PC-9 (cell line): ENCODE measurements at regions not wholly inside any gene's neighbourhood (a gene's known extent, or its start where the extent isn't known, plus 50 kb on each side); places are given as distances from the start of the nearest gene placed in this dataset.

Experiments used
- BruUV-seq: library from RNA; stranded (reverse); fragments of 400-500 nt; replicated peaks from 2 replicates; lab custom pipeline; 2021; lab: Mats Ljungman, UMichigan
- CTCF ChIA-PET: fragments of 300-600 bp; sonication (Branson Sonifier 250); formaldehyde crosslinking; loops from one replicate; lab custom pipeline; 2022; ENCODE audit warnings: antibody characterized with exemption; lab: Charles Lee
- POLR2A ChIA-PET: fragments of 300-600 bp; sonication (Branson Sonifier 250); formaldehyde crosslinking; loops from one replicate; lab custom pipeline; 2022; ENCODE audit warnings: antibody characterized with exemption; ENCODE audit not compliant: unreplicated experiment; lab: Charles Lee
- DNase-seq, 2 experiments: peaks; one replicate each; pipeline versions ENCODE4 v3.0.0 to v3.0.0-alpha.2; 2015 to 2022; ENCODE audit warnings: mixed read lengths in 1 of 2
- H2AFZ ChIP-seq: fragments of 200-600 bp; sonication (generic); 2 replicates; pipeline ENCODE4 v1.8.1; 2017; ENCODE audit warnings: antibody characterized with exemption
- H3F3A ChIP-seq: fragments of 200-600 bp; sonication (generic); 2 replicates; pipeline ENCODE4 v1.8.1; 2017; ENCODE audit warnings: antibody characterized with exemption, mild to moderate bottlenecking, low read depth; ENCODE audit not compliant: insufficient read depth
- H3K27ac ChIP-seq: fragments of 200-600 bp; sonication (generic); 2 replicates; pipeline ENCODE4 v1.6.1; 2016; ENCODE audit warnings: mixed run types
- H3K27me3 ChIP-seq: fragments of 200-600 bp; sonication (generic); 2 replicates; pipeline ENCODE4 v1.6.1; 2016; ENCODE audit warnings: low read depth, mixed run types; ENCODE audit not compliant: insufficient read depth
- H3K36me3 ChIP-seq: fragments of 200-600 bp; sonication (generic); 2 replicates; pipeline ENCODE4 v1.6.1; 2016; ENCODE audit warnings: low read depth, mixed run types
- H3K4me1 ChIP-seq: fragments of 200-600 bp; sonication (generic); replicated peaks from 2 replicates; pipeline ENCODE4 v1.6.1; 2016; ENCODE audit warnings: mixed run types; ENCODE audit not compliant: insufficient read depth
- H3K4me2 ChIP-seq: fragments of 200-600 bp; sonication (generic); 2 replicates; pipeline ENCODE4 v1.6.1; 2017; ENCODE audit warnings: mixed run types
- H3K4me3 ChIP-seq: fragments of 200-600 bp; sonication (generic); 2 replicates; pipeline ENCODE4 v1.6.1; 2016; ENCODE audit warnings: mixed run types
- H3K79me2 ChIP-seq: fragments of 200-600 bp; sonication (generic); 2 replicates; pipeline ENCODE4 v1.6.1; 2017; ENCODE audit warnings: low read depth, mixed run types
- H3K9me2 ChIP-seq: fragments of 200-600 bp; sonication (generic); 2 replicates; pipeline ENCODE4 v1.8.1; 2017; ENCODE audit warnings: mild to moderate bottlenecking; ENCODE audit not compliant: insufficient read depth
- H3K9me3 ChIP-seq: fragments of 200-600 bp; sonication (generic); 2 replicates; pipeline ENCODE4 v1.8.1; 2016; ENCODE audit warnings: low read depth; ENCODE audit not compliant: insufficient read depth
- H4K20me1 ChIP-seq: fragments of 200-600 bp; sonication (generic); 2 replicates; pipeline ENCODE4 v1.8.1; 2017; ENCODE audit not compliant: insufficient read depth
- EZH2 ChIP-seq: fragments of 200-600 bp; sonication (generic); IDR thresholded peaks from 2 replicates; pipeline ENCODE4 v1.8.0; 2017; ENCODE audit warnings: antibody characterized with exemption, low read depth
- intact Hi-C: fragments of 100-400 bp; cut with micrococcal nuclease; formaldehyde crosslinking; loops from one replicate; pipeline ENCODE4 v1.10.0; 2022; ENCODE audit not compliant: unreplicated experiment
- TF ChIP-seq, protein P1 (sequence below): fragments of 200-600 bp; sonication (generic); conservative IDR thresholded peaks from 2 replicates; pipeline ENCODE4 v1.6.1; 2017; ENCODE audit warnings: mixed run types, antibody characterized with exemption, mild to moderate bottlenecking, moderate library complexity

DNA sequence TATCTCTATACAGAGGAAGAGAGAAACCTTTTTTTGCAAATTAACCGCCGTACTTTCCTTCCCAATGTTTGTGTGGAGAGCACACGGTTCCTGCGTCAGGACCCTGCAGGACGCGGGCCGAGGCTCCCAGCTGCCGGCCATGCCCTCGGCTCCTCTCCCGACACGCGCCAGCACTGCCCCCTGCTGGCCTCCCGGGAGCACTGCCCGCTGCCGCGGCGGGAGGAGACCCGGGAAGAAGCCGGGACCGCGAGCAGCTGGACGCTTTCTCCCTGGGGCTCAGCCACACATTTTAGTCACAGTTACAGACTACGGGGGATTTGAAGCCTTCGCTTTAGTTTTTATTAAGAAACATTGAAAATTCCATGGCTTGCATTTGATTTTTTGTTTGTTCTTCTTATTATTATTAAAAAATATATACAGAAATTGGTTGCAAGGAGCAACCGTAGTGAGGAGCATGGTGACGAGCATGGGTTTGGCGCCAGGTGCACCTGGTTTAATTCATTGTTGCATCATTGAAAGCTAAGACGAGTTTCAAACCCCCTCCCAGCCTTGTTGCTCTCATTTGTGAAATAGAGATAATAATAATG lies 401.2 kb downstream of the GALR1 start:
- Histone ChIP-seq H3K27ac (no peak overlapping the region), H2AFZ (no peak overlapping the region), H3K79me2 (no peaks in the 10 kb centered on the region), H3K4me1 (no peaks in the 10 kb centered on the region), H3K9me3 (no peaks in the 10 kb centered on the region), H4K20me1 (no peaks in the 10 kb centered on the region), H3K4me2 (no peak overlapping the region), H3K36me3 (no peaks in the 10 kb centered on the region), H3K4me3 (no peak overlapping the region), H3F3A (no peaks in the 10 kb centered on the region), H3K9me2 (no peaks in the 10 kb centered on the region), H3K27me3 (peaks cover 49% of the 10 kb centered on the region)
- ChIA-PET POLR2A (no interaction called here), CTCF (interaction anchor here (0.6 kb wide), 1 partner anchor 833 kb away, joined by 7 read pairs; no protein-coding TSS in a partner anchor)
- TF ChIP-seq EZH2 = no peak
- TF ChIP-seq, protein P1, sequence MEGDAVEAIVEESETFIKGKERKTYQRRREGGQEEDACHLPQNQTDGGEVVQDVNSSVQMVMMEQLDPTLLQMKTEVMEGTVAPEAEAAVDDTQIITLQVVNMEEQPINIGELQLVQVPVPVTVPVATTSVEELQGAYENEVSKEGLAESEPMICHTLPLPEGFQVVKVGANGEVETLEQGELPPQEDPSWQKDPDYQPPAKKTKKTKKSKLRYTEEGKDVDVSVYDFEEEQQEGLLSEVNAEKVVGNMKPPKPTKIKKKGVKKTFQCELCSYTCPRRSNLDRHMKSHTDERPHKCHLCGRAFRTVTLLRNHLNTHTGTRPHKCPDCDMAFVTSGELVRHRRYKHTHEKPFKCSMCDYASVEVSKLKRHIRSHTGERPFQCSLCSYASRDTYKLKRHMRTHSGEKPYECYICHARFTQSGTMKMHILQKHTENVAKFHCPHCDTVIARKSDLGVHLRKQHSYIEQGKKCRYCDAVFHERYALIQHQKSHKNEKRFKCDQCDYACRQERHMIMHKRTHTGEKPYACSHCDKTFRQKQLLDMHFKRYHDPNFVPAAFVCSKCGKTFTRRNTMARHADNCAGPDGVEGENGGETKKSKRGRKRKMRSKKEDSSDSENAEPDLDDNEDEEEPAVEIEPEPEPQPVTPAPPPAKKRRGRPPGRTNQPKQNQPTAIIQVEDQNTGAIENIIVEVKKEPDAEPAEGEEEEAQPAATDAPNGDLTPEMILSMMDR = peak; percentile 76
- DNase-seq = peak in 1 of 2 experiments; percentile 20
- intact Hi-C loops = no loop called here
- BruUV-seq = no TSS peak

- no peak for DNase-seq
- intact Hi-C loops = no loop called here
- Histone ChIP-seq H3K4me3 (no peak overlapping the region), H3K4me2 (no peak overlapping the region), H2AFZ (no peak overlapping the region), H3K9me2 (no peaks in the 10 kb centered on the region), H3K36me3 (no peaks in the 10 kb centered on the region), H3K4me1 (no peaks in the 10 kb centered on the region), H3F3A (no peaks in the 10 kb centered on the region), H4K20me1 (no peaks in the 10 kb centered on the region), H3K27ac (no peak overlapping the region), H3K27me3 (peaks cover 47% of the 10 kb centered on the region), H3K79me2 (no peaks in the 10 kb centered on the region), H3K9me3 (no peaks in the 10 kb centered on the region)
- POLR2A ChIA-PET = no interaction called here
- TF ChIP-seq EZH2 = no peak
- no TSS peak for BruUV-seq
- CTCF ChIA-PET = no interaction called here
Measured at GRCh38 chr18:77651441-77651840, 401.8 kb downstream of the GALR1 start.

- no peaks in the 10 kb centered on the region for H3F3A ChIP-seq
- TF ChIP-seq EZH2 = no peak
- TF ChIP-seq, protein P1 = no peak
- H3K9me3 ChIP-seq = no peaks in the 10 kb centered on the region
- H3K4me2 ChIP-seq = no peak overlapping the region
- H3K27me3 ChIP-seq = peaks cover 55% of the 10 kb centered on the region
- BruUV-seq = no TSS peak
- no peak for DNase-seq
- H3K9me2 ChIP-seq = no peaks in the 10 kb centered on the region
- no peak overlapping the region for H2AFZ ChIP-seq
- no peaks in the 10 kb centered on the region for H3K36me3 ChIP-seq
- H3K79me2 ChIP-seq = no peaks in the 10 kb centered on the region
- CTCF ChIA-PET = no interaction called here
- intact Hi-C loops = no loop called here
- no peaks in the 10 kb centered on the region for H4K20me1 ChIP-seq
- POLR2A ChIA-PET = no interaction called here
- no peak overlapping the region for H3K4me3 ChIP-seq
- no peaks in the 10 kb centered on the region for H3K4me1 ChIP-seq
- no peak overlapping the region for H3K27ac ChIP-seq
Measured at GRCh38 chr18:77653792-77654191, 404.1 kb downstream of the GALR1 start.

- intact Hi-C loops = no loop called here
- Histone ChIP-seq H3K9me2 (no peaks in the 10 kb centered on the region), H3K79me2 (no peaks in the 10 kb centered on the region), H4K20me1 (no peaks in the 10 kb centered on the region), H3K4me1 (no peaks in the 10 kb centered on the region), H3K4me2 (no peak overlapping the region), H3K36me3 (no peaks in the 10 kb centered on the region), H3K27me3 (peaks cover 57% of the 10 kb centered on the region), H3K4me3 (no peak overlapping the region), H3K27ac (no peak overlapping the region), H3F3A (no peaks in the 10 kb centered on the region), H3K9me3 (no peaks in the 10 kb centered on the region), H2AFZ (no peak overlapping the region)
- no peak for TF ChIP-seq EZH2
- TF ChIP-seq, protein P1 = no peak
- DNase-seq = no peak
- POLR2A ChIA-PET = no interaction called here
- CTCF ChIA-PET = no interaction called here
- BruUV-seq = no TSS peak
Measured at GRCh38 chr18:77654302-77654701, 404.7 kb downstream of the GALR1 start.
